Testis (tissue), 2 donors: ENCODE measurements at regions not wholly inside any gene's neighbourhood (a gene's known extent, or its start where the extent isn't known, plus 50 kb on each side); places are given as distances from the start of the nearest gene placed in this dataset.

Experiments used
- DNase-seq: peaks from one replicate; pipeline ENCODE4 v3.0.0-alpha.2; 2019
- H3K27ac ChIP-seq, 2 donors: fragments of 200-600 bp; sonication (generic); one replicate each; pipeline ENCODE4 v1.5.1; 2019
- H3K27me3 ChIP-seq: fragments of 200-600 bp; sonication (generic); one replicate; pipeline ENCODE4 v1.5.1; 2019
- H3K36me3 ChIP-seq: fragments of 200-600 bp; sonication (generic); one replicate; pipeline ENCODE4 v1.5.1; 2017; ENCODE audit warnings: low read depth; ENCODE audit errors: missing control alignments
- H3K4me1 ChIP-seq: fragments of 200-600 bp; sonication (generic); one replicate; pipeline ENCODE4 v1.5.1; 2019
- H3K4me3 ChIP-seq, 2 donors: fragments of 200-600 bp; sonication (generic); one replicate each; pipeline ENCODE4 v1.5.1; 2017 to 2019
- H3K9me3 ChIP-seq: fragments of 200-600 bp; sonication (generic); one replicate; pipeline ENCODE4 v1.5.1; 2017
- CTCF ChIP-seq, 3 experiments: fragments of 450-650 bp in 2 of 3; fragments of 200-600 bp in 1 of 3; sonication (generic) in 1 of 3; IDR thresholded peaks; one replicate each; pipeline ENCODE4 v1.5.1; 2016 to 2019; ENCODE audit warnings: antibody characterized with exemption in 3 of 3, mild to moderate bottlenecking in 2 of 3, moderate library complexity in 1 of 3
- POLR2A ChIP-seq: fragments of 450-650 bp; IDR thresholded peaks from one replicate; pipeline ENCODE4 v1.6.1; 2017; ENCODE audit warnings: antibody characterized with exemption, mild to moderate bottlenecking, moderate library complexity
- whole genome bisulfite sequencing, 2 donors: methylation state at CpG; one replicate each; pipeline ENCODE4 v1.1.5; 2018; 5-methylcytosine and 5-hydroxymethylcytosine counted together
- intact Hi-C: fragments of 100-400 bp; cut with DNase I; formaldehyde crosslinking; loops from one replicate; pipeline ENCODE4 v1.15.1; 2023; ENCODE audit warnings: low total_unique reads
- small RNA-seq, 2 donors: library from RNA; depleted of rRNA; stranded (forward); fragments of <200 nt; gene quantifications; one replicate each; pipeline ENCODE3, GENCODE V24; 2016

- 78 to 97% methylated on average over 3 of the region's 3 CpGs for WGBS, 2 donors
- intact Hi-C loops: no loop called here
- Histone ChIP-seq H3K36me3 (no peaks in the 10 kb centered on the region), H3K4me1 (no peaks in the 10 kb centered on the region), H3K27ac (no peak overlapping the region), H3K27me3 (no peaks in the 10 kb centered on the region), H3K4me3 (no peak overlapping the region), H3K9me3 (no peaks in the 10 kb centered on the region)
- DNase-seq: no peak
- TF ChIP-seq CTCF (IDR thresholded peaks at IDR 0.05) (no peak), POLR2A (no peak)
Observed at GRCh38 chr12:25301798-25302197, 51.1 kb upstream of the KRAS start.

Small RNA genes lying in the stretch of these regions (small RNA-seq; reads per million reads assigned to genes)
- gene AC092451.1 (0 reads per million in 2 donors), gene RNU4-67P (0 to 0.09 reads per million in 2 donors)
